HCT116 (cell line): ENCODE measurements at regions not wholly inside any gene's neighbourhood (a gene's known extent, or its start where the extent isn't known, plus 50 kb on each side); places are given as distances from the start of the nearest gene placed in this dataset.

Experiments used
- ATAC-seq: fragments of 200-7000 bp; cut with Tn5 transposase; 2 replicates; pipeline ENCODE4 v1.9.1; 2020; ENCODE audit warnings: mild to moderate bottlenecking, moderate library complexity
- BruUV-seq: library from RNA; stranded (reverse); fragments of 400-500 nt; replicated peaks from 2 replicates; lab custom pipeline; 2021; lab: Mats Ljungman, UMichigan
- CTCF ChIA-PET: fragments of 300-600 bp; sonication (Branson Sonifier 250); formaldehyde crosslinking; loops from one replicate; lab custom pipeline; 2021; ENCODE audit warnings: antibody characterized with exemption; lab: Charles Lee
- POLR2A ChIA-PET: fragments of 300-600, 350-600 bp; sonication (Branson Sonifier 250); formaldehyde crosslinking; loops from one replicate; lab custom pipeline; 2021; ENCODE audit warnings: antibody characterized with exemption; lab: Charles Lee
- RAD21 ChIA-PET, 2 experiments: fragments of 300-600 bp; sonication (Branson Sonifier 250); formaldehyde crosslinking; loops; one replicate each; lab custom pipeline; 2023; ENCODE audit warnings: low total read pairs in 2 of 2; ENCODE audit not compliant: uncharacterized antibody in 2 of 2, unreplicated experiment in 2 of 2, low non-redundant PET in 1 of 2; lab: Charles Lee
- DNase-seq: peaks from one replicate; pipeline ENCODE4 v3.0.0-alpha.2; 2010; ENCODE audit warnings: low read depth, low spot score
- H2AFZ ChIP-seq: fragments of 200-600 bp; shearing (Covaris generic), sonication (generic); 2 replicates; pipeline ENCODE4 v1.6.1; 2017; ENCODE audit warnings: low read depth, mixed run types, mixed read lengths, antibody characterized with exemption, low read length; ENCODE audit not compliant: poor library complexity, severe bottlenecking
- H3K27ac ChIP-seq: 2 replicates; pipeline ENCODE4 v1.5.1; 2012; ENCODE audit warnings: low read depth, low read length
- H3K27me3 ChIP-seq: fragments of 200-600 bp; sonication (generic); 2 replicates; pipeline ENCODE4 v1.6.1; 2016; ENCODE audit warnings: mixed run types, low read length, mixed read lengths; ENCODE audit not compliant: insufficient read depth
- H3K36me3 ChIP-seq, 2 experiments: fragments of 200-500 bp in 1 of 2; fragments of 200-600 bp in 1 of 2; sonication (Bioruptor generic) in 1 of 2; sonication (generic) in 1 of 2; 2 replicates each; pipeline versions ENCODE4 v1.5.1 to v1.6.1; 2014 to 2016; ENCODE audit warnings: low read length in 2 of 2, inconsistent platforms in 1 of 2, mixed read lengths in 1 of 2, mixed run types in 1 of 2; ENCODE audit not compliant: insufficient read depth in 2 of 2, control insufficient read depth in 1 of 2
- H3K4me1 ChIP-seq, 2 experiments: fragments of 200-600 bp in 1 of 2; sonication (generic) in 1 of 2; 2 replicates each; pipeline versions ENCODE4 v1.5.1 to v1.6.1; 2012 to 2017; ENCODE audit warnings: low read length in 2 of 2, inconsistent platforms in 1 of 2, mild to moderate bottlenecking in 1 of 2, mixed read lengths in 1 of 2, mixed run types in 1 of 2, moderate library complexity in 1 of 2; ENCODE audit not compliant: insufficient read depth in 2 of 2, control insufficient read depth in 1 of 2
- H3K4me2 ChIP-seq: fragments of 200-600 bp; sonication (generic); 2 replicates; pipeline ENCODE4 v1.6.1; 2017; ENCODE audit warnings: mixed run types, low read length, mixed read lengths
- H3K4me3 ChIP-seq, 2 experiments: fragments of 200-600 bp in 1 of 2; sonication (generic) in 1 of 2; replicated peaks in 1 of 2; 2 replicates each; pipeline ENCODE4 v1.5.1; 2011 to 2016; ENCODE audit warnings: low read length in 2 of 2, control low read depth in 1 of 2, low read depth in 1 of 2, mild to moderate bottlenecking in 1 of 2, mixed read lengths in 1 of 2, mixed run types in 1 of 2
- H3K79me2 ChIP-seq: fragments of 200-600 bp; sonication (generic); 2 replicates; pipeline ENCODE4 v1.6.1; 2017; ENCODE audit warnings: mild to moderate bottlenecking, mixed run types, low read length, moderate library complexity, mixed read lengths; ENCODE audit not compliant: insufficient read depth
- H3K9ac ChIP-seq: fragments of 200-600 bp; sonication (generic); 2 replicates; pipeline ENCODE4 v1.6.1; 2016; ENCODE audit warnings: low read length, mixed read lengths
- H3K9me2 ChIP-seq: fragments of 200-600 bp; sonication (generic), shearing (Covaris generic); 2 replicates; pipeline ENCODE4 v1.6.1; 2017; ENCODE audit warnings: mixed run types, mild to moderate bottlenecking, moderate library complexity; ENCODE audit not compliant: insufficient read depth
- H3K9me3 ChIP-seq, 2 experiments: fragments of 200-500 bp in 1 of 2; fragments of 200-600 bp in 1 of 2; sonication (Bioruptor generic) in 1 of 2; sonication (generic) in 1 of 2; 2 replicates each; pipeline ENCODE4 v1.6.1; 2014 to 2017; ENCODE audit warnings: low read length in 2 of 2, mixed read lengths in 2 of 2, inconsistent platforms in 1 of 2, low read depth in 1 of 2, mild to moderate bottlenecking in 1 of 2, mixed run types in 1 of 2, moderate library complexity in 1 of 2; ENCODE audit not compliant: control insufficient read depth in 1 of 2, insufficient read depth in 1 of 2
- H4K20me1 ChIP-seq: fragments of 200-600 bp; sonication (generic), shearing (Covaris generic); 2 replicates; pipeline ENCODE4 v1.6.1; 2017; ENCODE audit warnings: mixed run types, mild to moderate bottlenecking, moderate library complexity; ENCODE audit not compliant: insufficient read depth
- CBX3 ChIP-seq: IDR thresholded peaks from 2 replicates; pipeline ENCODE4 v1.6.1; 2012; ENCODE audit warnings: low read depth
- EGR1 ChIP-seq: IDR thresholded peaks from 2 replicates; pipeline ENCODE4 v1.6.1; 2012; ENCODE audit warnings: low read depth
- ELF1 ChIP-seq: IDR thresholded peaks from 2 replicates; pipeline ENCODE4 v1.6.1; 2012; ENCODE audit warnings: low read depth, borderline replicate concordance
- EZH2phosphoT487 ChIP-seq: fragments of 200-600 bp; IDR thresholded peaks from 2 replicates; pipeline ENCODE4 v1.6.1; 2018; ENCODE audit warnings: antibody characterized with exemption, borderline replicate concordance
- FOSL1 ChIP-seq: IDR thresholded peaks from 2 replicates; pipeline ENCODE4 v1.6.1; 2012; ENCODE audit warnings: low read depth
- POLR2A ChIP-seq: IDR thresholded peaks from 2 replicates; pipeline ENCODE4 v1.7.0; 2011; ENCODE audit warnings: borderline replicate concordance; ENCODE audit not compliant: insufficient read depth, insufficient read length; ENCODE audit errors: extremely low read depth
- SIN3A ChIP-seq: IDR thresholded peaks from 2 replicates; pipeline ENCODE4 v1.6.1; 2012; ENCODE audit warnings: low read depth
- SP1 ChIP-seq: IDR thresholded peaks from 2 replicates; pipeline ENCODE4 v1.6.1; 2012; ENCODE audit warnings: low read depth
- SRF ChIP-seq: IDR thresholded peaks from 2 replicates; pipeline ENCODE4 v1.6.1; 2012; ENCODE audit warnings: low read depth
- TCF7L2 ChIP-seq: IDR thresholded peaks from 2 replicates; pipeline ENCODE4 v1.7.0; 2011; ENCODE audit warnings: borderline replicate concordance, inconsistent platforms; ENCODE audit not compliant: insufficient read depth, insufficient read length; ENCODE audit errors: extremely low read depth
- ZFX ChIP-seq: fragments of 450-650 bp; IDR thresholded peaks from 2 replicates; pipeline ENCODE4 v1.6.1; 2017
- ZNF274 ChIP-seq: fragments of 200-500 bp; sonication (Bioruptor generic); IDR thresholded peaks from 2 replicates; pipeline ENCODE4 v1.6.1; 2014; ENCODE audit warnings: mild to moderate bottlenecking, low read depth, low read length, inconsistent platforms
- intact Hi-C: fragments of 100-400 bp; cut with micrococcal nuclease; formaldehyde crosslinking; loops from 2 replicates; pipeline ENCODE4 v1.10.0; 2022
- TF ChIP-seq, protein P1 (sequence below): IDR thresholded peaks from 2 replicates; pipeline ENCODE4 v1.6.1; 2012; ENCODE audit warnings: low read depth
- TF ChIP-seq, protein P2 (sequence below): IDR thresholded peaks from 2 replicates; pipeline ENCODE4 v1.6.1; 2011; ENCODE audit warnings: mild to moderate bottlenecking, low read length, moderate library complexity; ENCODE audit not compliant: insufficient replicate concordance; ENCODE audit errors: extremely low read depth
- TF ChIP-seq, protein P3 (sequence below): IDR thresholded peaks from 2 replicates; pipeline ENCODE4 v1.6.1; 2012

GRCh38 chr4:108556588-108557200, 63.7 kb upstream of the RPL34 start:
- H3K4me3 ChIP-seq, result no peak overlapping the region
- DNase-seq (no peak), ATAC-seq (no peak)
- H3K9me3 ChIP-seq, result no peaks in the 10 kb centered on the region
- no peak overlapping the region for H3K4me2 ChIP-seq
- intact Hi-C loops, result no loop called here
- BruUV-seq, result no TSS peak
- H3K9ac ChIP-seq, result no peak overlapping the region
- RAD21 ChIA-PET, result no interaction called here
- CTCF ChIA-PET, result no interaction called here
- H2AFZ ChIP-seq, result no peak overlapping the region
- no peak for TF ChIP-seq SIN3A
- TF ChIP-seq, protein P1, sequence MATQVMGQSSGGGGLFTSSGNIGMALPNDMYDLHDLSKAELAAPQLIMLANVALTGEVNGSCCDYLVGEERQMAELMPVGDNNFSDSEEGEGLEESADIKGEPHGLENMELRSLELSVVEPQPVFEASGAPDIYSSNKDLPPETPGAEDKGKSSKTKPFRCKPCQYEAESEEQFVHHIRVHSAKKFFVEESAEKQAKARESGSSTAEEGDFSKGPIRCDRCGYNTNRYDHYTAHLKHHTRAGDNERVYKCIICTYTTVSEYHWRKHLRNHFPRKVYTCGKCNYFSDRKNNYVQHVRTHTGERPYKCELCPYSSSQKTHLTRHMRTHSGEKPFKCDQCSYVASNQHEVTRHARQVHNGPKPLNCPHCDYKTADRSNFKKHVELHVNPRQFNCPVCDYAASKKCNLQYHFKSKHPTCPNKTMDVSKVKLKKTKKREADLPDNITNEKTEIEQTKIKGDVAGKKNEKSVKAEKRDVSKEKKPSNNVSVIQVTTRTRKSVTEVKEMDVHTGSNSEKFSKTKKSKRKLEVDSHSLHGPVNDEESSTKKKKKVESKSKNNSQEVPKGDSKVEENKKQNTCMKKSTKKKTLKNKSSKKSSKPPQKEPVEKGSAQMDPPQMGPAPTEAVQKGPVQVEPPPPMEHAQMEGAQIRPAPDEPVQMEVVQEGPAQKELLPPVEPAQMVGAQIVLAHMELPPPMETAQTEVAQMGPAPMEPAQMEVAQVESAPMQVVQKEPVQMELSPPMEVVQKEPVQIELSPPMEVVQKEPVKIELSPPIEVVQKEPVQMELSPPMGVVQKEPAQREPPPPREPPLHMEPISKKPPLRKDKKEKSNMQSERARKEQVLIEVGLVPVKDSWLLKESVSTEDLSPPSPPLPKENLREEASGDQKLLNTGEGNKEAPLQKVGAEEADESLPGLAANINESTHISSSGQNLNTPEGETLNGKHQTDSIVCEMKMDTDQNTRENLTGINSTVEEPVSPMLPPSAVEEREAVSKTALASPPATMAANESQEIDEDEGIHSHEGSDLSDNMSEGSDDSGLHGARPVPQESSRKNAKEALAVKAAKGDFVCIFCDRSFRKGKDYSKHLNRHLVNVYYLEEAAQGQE, result no peak
- TF ChIP-seq SRF, result no peak
- no peak for TF ChIP-seq ELF1
- TF ChIP-seq EZH2phosphoT487, result no peak
- TF ChIP-seq TCF7L2, result no peak
- no peak for TF ChIP-seq POLR2A
- POLR2A ChIA-PET, result no interaction called here
- H3K79me2 ChIP-seq, result no peaks in the 10 kb centered on the region
- H3K27ac ChIP-seq, result no peak overlapping the region
- H3K27me3 ChIP-seq, result no peaks in the 10 kb centered on the region
- H3K4me1 ChIP-seq, result no peaks in the 10 kb centered on the region
- no peaks in the 10 kb centered on the region for H3K36me3 ChIP-seq
- H4K20me1 ChIP-seq, result no peaks in the 10 kb centered on the region
- H3K9me2 ChIP-seq, result no peaks in the 10 kb centered on the region

- Histone ChIP-seq H2AFZ (no peak overlapping the region), H3K4me2 (no peak overlapping the region), H3K9me3 (no peaks in the 10 kb centered on the region), H3K9me2 (no peaks in the 10 kb centered on the region), H4K20me1 (no peaks in the 10 kb centered on the region), H3K36me3 (no peaks in the 10 kb centered on the region), H3K4me3 (no peak overlapping the region), H3K27me3 (no peaks in the 10 kb centered on the region), H3K79me2 (no peaks in the 10 kb centered on the region), H3K27ac (no peak overlapping the region), H3K9ac (no peak overlapping the region), H3K4me1 (no peaks in the 10 kb centered on the region)
- ChIA-PET RAD21 (no interaction called here), CTCF (no interaction called here), POLR2A (no interaction called here)
- BruUV-seq, result no TSS peak
- ATAC-seq (no peak), DNase-seq (no peak)
- intact Hi-C loops, result no loop called here
- TF ChIP-seq, protein P2, sequence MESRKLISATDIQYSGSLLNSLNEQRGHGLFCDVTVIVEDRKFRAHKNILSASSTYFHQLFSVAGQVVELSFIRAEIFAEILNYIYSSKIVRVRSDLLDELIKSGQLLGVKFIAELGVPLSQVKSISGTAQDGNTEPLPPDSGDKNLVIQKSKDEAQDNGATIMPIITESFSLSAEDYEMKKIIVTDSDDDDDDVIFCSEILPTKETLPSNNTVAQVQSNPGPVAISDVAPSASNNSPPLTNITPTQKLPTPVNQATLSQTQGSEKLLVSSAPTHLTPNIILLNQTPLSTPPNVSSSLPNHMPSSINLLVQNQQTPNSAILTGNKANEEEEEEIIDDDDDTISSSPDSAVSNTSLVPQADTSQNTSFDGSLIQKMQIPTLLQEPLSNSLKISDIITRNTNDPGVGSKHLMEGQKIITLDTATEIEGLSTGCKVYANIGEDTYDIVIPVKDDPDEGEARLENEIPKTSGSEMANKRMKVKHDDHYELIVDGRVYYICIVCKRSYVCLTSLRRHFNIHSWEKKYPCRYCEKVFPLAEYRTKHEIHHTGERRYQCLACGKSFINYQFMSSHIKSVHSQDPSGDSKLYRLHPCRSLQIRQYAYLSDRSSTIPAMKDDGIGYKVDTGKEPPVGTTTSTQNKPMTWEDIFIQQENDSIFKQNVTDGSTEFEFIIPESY, result no peak
- TF ChIP-seq ZFX (no peak), ZNF274 (no peak), EZH2phosphoT487 (no peak), EGR1 (no peak), FOSL1 (no peak), CBX3 (no peak), SP1 (no peak), POLR2A (no peak), ELF1 (no peak)
- TF ChIP-seq, protein P3, sequence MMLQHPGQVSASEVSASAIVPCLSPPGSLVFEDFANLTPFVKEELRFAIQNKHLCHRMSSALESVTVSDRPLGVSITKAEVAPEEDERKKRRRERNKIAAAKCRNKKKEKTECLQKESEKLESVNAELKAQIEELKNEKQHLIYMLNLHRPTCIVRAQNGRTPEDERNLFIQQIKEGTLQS, result no peak
Observed at GRCh38 chr4:108556166-108556565, 64.2 kb upstream of the RPL34 start.
